ENCODE measurements at regions not wholly inside any gene's neighbourhood (a gene's known extent, or its start where the extent isn't known, plus 50 kb on each side); places are given as distances from the start of the nearest gene placed in this dataset.

- Histone ChIP-seq H3K36me3 (ENCODE audit: insufficient read depth, low read length) (no peaks in the 10 kb centered on the region), H3K27me3 (ENCODE audit: insufficient read depth, low read length) (no peaks in the 10 kb centered on the region), H4K20me1 (ENCODE audit: insufficient read depth, low read length) (no peaks in the 10 kb centered on the region), H3K27ac (ENCODE audit: low read depth, low read length) (no peak overlapping the region), H2AFZ (ENCODE audit: low read length) (no peak overlapping the region), H3K4me3 (ENCODE audit: insufficient read depth, low read length) (no peak overlapping the region), H3K4me1 (ENCODE audit: insufficient read depth, low read length) (no peaks in the 10 kb centered on the region), H3K4me2 (ENCODE audit: insufficient read depth, low read length) (no peak overlapping the region), H3K9me3 (ENCODE audit: low read depth, low read length) (no peaks in the 10 kb centered on the region), H3K79me2 (ENCODE audit: insufficient read depth, low read length) (no peaks in the 10 kb centered on the region)
- DNase-seq (ENCODE audit: insufficient read length, low spot score, missing footprints): no peak
- TF ChIP-seq, protein P1, sequence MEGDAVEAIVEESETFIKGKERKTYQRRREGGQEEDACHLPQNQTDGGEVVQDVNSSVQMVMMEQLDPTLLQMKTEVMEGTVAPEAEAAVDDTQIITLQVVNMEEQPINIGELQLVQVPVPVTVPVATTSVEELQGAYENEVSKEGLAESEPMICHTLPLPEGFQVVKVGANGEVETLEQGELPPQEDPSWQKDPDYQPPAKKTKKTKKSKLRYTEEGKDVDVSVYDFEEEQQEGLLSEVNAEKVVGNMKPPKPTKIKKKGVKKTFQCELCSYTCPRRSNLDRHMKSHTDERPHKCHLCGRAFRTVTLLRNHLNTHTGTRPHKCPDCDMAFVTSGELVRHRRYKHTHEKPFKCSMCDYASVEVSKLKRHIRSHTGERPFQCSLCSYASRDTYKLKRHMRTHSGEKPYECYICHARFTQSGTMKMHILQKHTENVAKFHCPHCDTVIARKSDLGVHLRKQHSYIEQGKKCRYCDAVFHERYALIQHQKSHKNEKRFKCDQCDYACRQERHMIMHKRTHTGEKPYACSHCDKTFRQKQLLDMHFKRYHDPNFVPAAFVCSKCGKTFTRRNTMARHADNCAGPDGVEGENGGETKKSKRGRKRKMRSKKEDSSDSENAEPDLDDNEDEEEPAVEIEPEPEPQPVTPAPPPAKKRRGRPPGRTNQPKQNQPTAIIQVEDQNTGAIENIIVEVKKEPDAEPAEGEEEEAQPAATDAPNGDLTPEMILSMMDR (IDR thresholded peaks at IDR 0.05; ENCODE audit: extremely low read depth, low read depth, low read length): no peak
Measured at GRCh38 chrX:63935835-63936234, 150.8 kb upstream of the ARHGEF9 start.

GRCh38 chrX:63934791-63935190 is 149.8 kb upstream of the ARHGEF9 start:
- Histone ChIP-seq H3K27me3 (ENCODE audit: insufficient read depth, low read length) (no peaks in the 10 kb centered on the region), H3K4me3 (ENCODE audit: insufficient read depth, low read length) (no peak overlapping the region), H3K79me2 (ENCODE audit: insufficient read depth, low read length) (no peaks in the 10 kb centered on the region), H3K27ac (ENCODE audit: low read depth, low read length) (no peak overlapping the region), H3K4me1 (ENCODE audit: insufficient read depth, low read length) (no peaks in the 10 kb centered on the region), H3K36me3 (ENCODE audit: insufficient read depth, low read length) (no peaks in the 10 kb centered on the region), H3K9me3 (ENCODE audit: low read depth, low read length) (no peaks in the 10 kb centered on the region), H2AFZ (ENCODE audit: low read length) (no peak overlapping the region), H3K4me2 (ENCODE audit: insufficient read depth, low read length) (no peak overlapping the region), H4K20me1 (ENCODE audit: insufficient read depth, low read length) (no peaks in the 10 kb centered on the region)
- no peak for DNase-seq (ENCODE audit: insufficient read length, low spot score, missing footprints)
- TF ChIP-seq, protein P1 (IDR thresholded peaks at IDR 0.05; ENCODE audit: extremely low read depth, low read depth, low read length): no peak

DNA sequence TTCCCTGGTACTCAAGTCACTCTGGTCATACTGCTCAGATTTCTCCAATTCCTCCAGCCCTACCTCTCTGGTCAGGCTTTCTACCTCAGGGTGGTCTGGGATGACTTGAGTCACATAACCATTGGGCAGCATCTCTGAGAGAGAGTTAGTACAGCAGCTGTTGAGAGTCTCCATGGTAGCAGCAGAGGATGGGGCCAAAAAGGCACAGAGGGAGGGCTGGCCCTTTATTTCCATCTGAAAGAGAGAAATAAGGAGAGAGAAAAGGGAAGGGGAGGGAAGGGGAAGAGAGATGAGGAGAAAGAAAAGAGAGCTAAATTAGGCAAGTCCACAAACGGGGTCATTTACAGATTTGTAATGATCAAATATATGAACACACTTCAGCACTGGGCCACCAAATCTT is 149.1 kb upstream of the ARHGEF9 start:
- Histone ChIP-seq H3K27ac (ENCODE audit: low read depth, low read length) (no peak overlapping the region), H3K36me3 (ENCODE audit: insufficient read depth, low read length) (no peaks in the 10 kb centered on the region), H3K27me3 (ENCODE audit: insufficient read depth, low read length) (no peaks in the 10 kb centered on the region), H3K4me1 (ENCODE audit: insufficient read depth, low read length) (no peaks in the 10 kb centered on the region), H3K4me3 (ENCODE audit: insufficient read depth, low read length) (no peak overlapping the region), H3K79me2 (ENCODE audit: insufficient read depth, low read length) (no peaks in the 10 kb centered on the region), H3K9me3 (ENCODE audit: low read depth, low read length) (no peaks in the 10 kb centered on the region), H3K4me2 (ENCODE audit: insufficient read depth, low read length) (no peak overlapping the region), H4K20me1 (ENCODE audit: insufficient read depth, low read length) (no peaks in the 10 kb centered on the region), H2AFZ (ENCODE audit: low read length) (no peak overlapping the region)
- no peak for DNase-seq (ENCODE audit: insufficient read length, low spot score, missing footprints)
- TF ChIP-seq, protein P1 (IDR thresholded peaks at IDR 0.05; ENCODE audit: extremely low read depth, low read depth, low read length): no peak

GRCh38 chrX:63932907-63933306 is 147.9 kb upstream of the ARHGEF9 start:
- Histone ChIP-seq H3K27me3 (ENCODE audit: insufficient read depth, low read length) (no peaks in the 10 kb centered on the region), H2AFZ (ENCODE audit: low read length) (no peak overlapping the region), H3K4me1 (ENCODE audit: insufficient read depth, low read length) (no peaks in the 10 kb centered on the region), H3K9me3 (ENCODE audit: low read depth, low read length) (no peaks in the 10 kb centered on the region), H3K27ac (ENCODE audit: low read depth, low read length) (no peak overlapping the region), H3K4me3 (ENCODE audit: insufficient read depth, low read length) (no peak overlapping the region), H3K79me2 (ENCODE audit: insufficient read depth, low read length) (no peaks in the 10 kb centered on the region), H4K20me1 (ENCODE audit: insufficient read depth, low read length) (no peaks in the 10 kb centered on the region), H3K4me2 (ENCODE audit: insufficient read depth, low read length) (no peak overlapping the region), H3K36me3 (ENCODE audit: insufficient read depth, low read length) (no peaks in the 10 kb centered on the region)
- no peak for DNase-seq (ENCODE audit: insufficient read length, low spot score, missing footprints)
- TF ChIP-seq, protein P1 (IDR thresholded peaks at IDR 0.05; ENCODE audit: extremely low read depth, low read depth, low read length): no peak

All from osteoblast (primary cell).